ENCODE measurements at regions not wholly inside any gene's neighbourhood (a gene's known extent, or its start where the extent isn't known, plus 50 kb on each side); places are given as distances from the start of the nearest gene placed in this dataset.

GRCh38 chr10:3222626-3223025 lies 50.0 kb upstream of the PITRM1 start:
- no peak for DNase-seq

Data from stimulated activated naive CD4-positive, alpha-beta T cell (primary cell).